Suprapubic skin (tissue), 3 donors: ENCODE measurements at regions not wholly inside any gene's neighbourhood (a gene's known extent, or its start where the extent isn't known, plus 50 kb on each side); places are given as distances from the start of the nearest gene placed in this dataset.

ENCODE experiments used
- POLR2A ChIP-seq, 2 donors: fragments of 450-650 bp; IDR thresholded peaks; one replicate each; pipeline ENCODE4 v1.6.1; 2017; ENCODE audit warnings: antibody characterized with exemption in 2 of 2, mild to moderate bottlenecking in 2 of 2, moderate library complexity in 2 of 2
- TF ChIP-seq, protein P1 (sequence below), 2 donors: fragments of 200-600 bp in 1 of 2; fragments of 450-650 bp in 1 of 2; sonication (generic) in 1 of 2; IDR thresholded peaks; one replicate each; pipeline ENCODE4 v1.5.1; 2016 to 2019; ENCODE audit warnings: antibody characterized with exemption in 2 of 2, mild to moderate bottlenecking in 1 of 2, moderate library complexity in 1 of 2

DNA sequence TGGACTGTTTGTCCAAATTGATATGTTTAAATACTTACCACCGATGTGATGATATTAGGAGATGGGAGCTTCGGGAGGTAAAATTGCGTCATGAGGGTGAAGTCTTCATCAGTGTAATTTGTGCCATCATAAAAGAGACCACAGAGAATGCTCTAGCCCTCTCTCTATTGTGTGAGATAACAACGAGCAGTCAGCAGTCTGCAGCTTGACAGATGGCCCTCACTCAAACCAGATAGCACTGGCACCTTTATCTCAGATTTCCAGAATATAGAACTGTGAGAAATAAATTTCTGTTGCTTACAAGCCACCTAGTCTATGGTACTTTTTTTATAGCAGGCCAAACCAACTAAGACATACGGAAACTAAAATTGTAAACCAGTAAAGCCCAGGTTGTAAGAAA, 1718.9 kb upstream of the MIR17HG start:
- TF ChIP-seq, protein P1, sequence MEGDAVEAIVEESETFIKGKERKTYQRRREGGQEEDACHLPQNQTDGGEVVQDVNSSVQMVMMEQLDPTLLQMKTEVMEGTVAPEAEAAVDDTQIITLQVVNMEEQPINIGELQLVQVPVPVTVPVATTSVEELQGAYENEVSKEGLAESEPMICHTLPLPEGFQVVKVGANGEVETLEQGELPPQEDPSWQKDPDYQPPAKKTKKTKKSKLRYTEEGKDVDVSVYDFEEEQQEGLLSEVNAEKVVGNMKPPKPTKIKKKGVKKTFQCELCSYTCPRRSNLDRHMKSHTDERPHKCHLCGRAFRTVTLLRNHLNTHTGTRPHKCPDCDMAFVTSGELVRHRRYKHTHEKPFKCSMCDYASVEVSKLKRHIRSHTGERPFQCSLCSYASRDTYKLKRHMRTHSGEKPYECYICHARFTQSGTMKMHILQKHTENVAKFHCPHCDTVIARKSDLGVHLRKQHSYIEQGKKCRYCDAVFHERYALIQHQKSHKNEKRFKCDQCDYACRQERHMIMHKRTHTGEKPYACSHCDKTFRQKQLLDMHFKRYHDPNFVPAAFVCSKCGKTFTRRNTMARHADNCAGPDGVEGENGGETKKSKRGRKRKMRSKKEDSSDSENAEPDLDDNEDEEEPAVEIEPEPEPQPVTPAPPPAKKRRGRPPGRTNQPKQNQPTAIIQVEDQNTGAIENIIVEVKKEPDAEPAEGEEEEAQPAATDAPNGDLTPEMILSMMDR (IDR thresholded peaks at IDR 0.05): no peak
- TF ChIP-seq POLR2A (IDR thresholded peaks at IDR 0.05): no peak
